ENCODE measurements at regions not wholly inside any gene's neighbourhood (a gene's known extent, or its start where the extent isn't known, plus 50 kb on each side); places are given as distances from the start of the nearest gene placed in this dataset.
"Not testable (repeated sequence)": the region's sequence is repeated elsewhere in the genome, so short reads cannot be mapped to it uniquely, and the experiment has no call there.

- DNase-seq (ENCODE audit: low read depth): no peak
Measured at GRCh38 chr3:8424281-8424680, 77.3 kb upstream of the LMCD1 start.

DNA sequence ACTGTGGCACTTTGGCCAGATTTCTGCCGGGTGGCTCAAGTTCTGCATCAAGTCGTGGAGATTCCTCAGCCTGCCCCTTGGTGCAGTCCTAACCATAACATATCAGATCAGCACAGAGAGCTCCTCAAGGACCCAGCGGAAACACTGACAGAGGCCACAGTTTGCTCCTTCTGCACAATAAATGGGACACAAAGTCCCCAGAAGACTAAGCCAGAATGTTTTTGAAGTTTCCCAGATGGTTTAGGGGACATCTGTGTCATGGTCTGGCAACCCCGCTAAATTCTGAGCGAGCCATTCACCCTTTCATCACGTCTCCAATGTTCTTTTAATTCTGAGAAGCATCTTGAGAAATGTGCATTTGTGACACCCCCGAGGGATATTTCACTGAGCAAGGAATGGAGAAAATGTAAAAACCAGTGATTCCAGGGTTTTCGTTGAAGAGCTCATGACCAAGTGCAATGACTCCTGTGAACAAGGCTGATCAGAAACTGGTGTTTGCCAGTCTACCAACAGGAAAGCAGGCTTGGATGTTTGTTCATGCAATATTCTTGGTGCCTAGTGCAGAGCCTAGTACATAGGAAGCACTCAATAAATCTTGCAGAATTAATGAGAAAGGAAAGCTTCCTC lies 64.8 kb upstream of the LMCD1 start:
- no peak for DNase-seq (ENCODE audit: low read depth)

GRCh38 chr3:8438507-8439079 lies 63.0 kb upstream of the LMCD1 start:
- DNase-seq (ENCODE audit: low read depth): no peak

GRCh38 chr3:8440142-8440541 lies 61.5 kb upstream of the LMCD1 start:
- not testable (repeated sequence) for DNase-seq (ENCODE audit: low read depth)

- no peak for DNase-seq (ENCODE audit: low read depth)
Measured at GRCh38 chr3:8441969-8442559, 59.6 kb upstream of the LMCD1 start.

DNA sequence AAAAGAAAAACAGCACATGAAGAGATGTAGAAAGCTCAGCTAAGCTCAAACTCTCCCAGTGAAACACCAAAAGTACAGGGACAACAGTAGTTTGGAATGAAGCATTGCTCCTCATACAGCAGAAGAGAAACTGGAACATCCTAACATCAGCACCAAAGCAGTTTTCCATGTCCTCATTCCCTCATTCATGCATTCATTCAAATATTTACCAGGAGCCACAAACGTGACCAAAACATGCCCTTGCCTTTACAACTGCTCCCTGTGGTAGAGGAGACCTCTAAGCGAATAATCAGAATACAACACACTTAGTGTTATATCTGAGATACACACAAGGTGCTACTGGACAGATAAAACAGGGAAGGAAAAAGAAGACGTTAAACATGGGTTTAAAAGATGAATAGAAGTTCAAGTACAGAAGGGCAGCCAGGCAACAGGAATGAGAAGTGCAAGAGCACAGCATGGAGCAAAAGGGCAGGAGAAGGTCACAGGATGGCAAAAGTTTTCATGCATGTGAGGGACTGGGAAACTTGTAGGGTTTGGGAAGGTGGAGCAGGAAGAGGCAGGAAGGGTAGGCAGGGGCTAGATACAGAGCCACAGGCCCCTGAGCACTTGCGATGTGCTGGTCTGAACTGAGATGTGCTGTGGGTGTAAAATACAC lies 58.5 kb upstream of the LMCD1 start:
- DNase-seq (ENCODE audit: low read depth): no peak

DNA sequence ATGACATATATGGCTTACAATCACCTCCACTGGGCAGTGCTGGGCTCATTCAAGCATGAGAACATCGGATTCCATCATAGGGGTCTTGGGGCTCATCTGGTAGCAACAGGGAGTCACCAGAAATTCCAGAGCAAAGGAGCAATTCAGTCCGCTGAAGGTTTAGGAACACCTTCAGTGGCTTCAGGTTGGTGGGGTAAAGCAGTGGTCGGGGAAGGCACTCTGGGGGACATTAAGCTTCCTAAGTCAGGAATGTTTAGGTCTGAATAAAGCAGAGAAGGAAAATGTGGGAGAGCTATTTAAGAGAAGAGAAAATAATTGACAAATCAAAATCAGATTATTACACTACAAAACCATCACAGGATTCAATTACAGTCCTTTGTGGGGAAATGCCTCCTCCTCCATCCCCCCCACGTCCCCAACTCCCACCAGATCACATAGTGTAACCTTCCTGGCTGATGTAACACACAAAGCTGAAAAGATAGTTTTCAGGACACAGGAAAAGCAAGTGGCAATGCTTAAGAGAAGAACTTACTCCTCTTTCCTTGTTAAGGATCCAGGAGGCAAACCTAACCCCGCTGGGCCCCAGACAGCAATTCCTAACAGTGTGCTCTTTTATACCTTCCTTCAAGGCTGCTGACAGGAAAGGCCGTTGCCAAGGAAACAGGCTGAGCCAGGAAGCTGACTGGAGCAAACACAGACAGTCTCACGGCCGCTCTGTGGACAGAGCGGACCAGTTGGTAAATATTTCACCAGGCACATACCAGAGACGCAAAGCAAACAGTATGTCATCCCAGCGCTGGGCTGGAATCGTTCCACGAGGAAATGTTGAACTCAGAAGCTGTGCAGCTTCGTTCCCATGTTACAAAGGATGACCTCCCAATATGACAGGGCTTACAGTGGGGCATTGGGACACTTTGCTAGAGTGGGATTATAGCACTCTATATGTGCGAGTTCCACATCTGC lies 57.5 kb upstream of the LMCD1 start:
- DNase-seq (ENCODE audit: low read depth): no peak

DNA sequence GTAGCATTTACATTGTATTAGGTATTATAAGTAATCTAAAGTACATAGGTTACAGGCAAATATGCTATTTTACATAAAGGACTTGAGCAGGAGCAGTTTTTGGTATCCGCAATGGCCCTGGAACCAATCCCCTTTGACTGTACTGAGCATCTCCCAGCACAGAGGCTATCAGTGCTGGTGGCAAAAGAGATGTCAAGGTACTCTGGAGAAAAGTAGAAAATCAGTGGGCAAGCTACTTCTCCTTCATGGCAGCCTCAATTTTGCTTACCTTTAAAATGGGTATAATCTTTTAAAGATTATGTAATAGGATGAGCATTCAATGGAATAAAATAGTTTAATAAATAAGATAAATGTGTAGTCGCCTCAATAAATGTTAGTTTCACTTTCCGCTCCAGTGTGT lies 56.7 kb upstream of the LMCD1 start:
- no peak for DNase-seq (ENCODE audit: low read depth)

DNA sequence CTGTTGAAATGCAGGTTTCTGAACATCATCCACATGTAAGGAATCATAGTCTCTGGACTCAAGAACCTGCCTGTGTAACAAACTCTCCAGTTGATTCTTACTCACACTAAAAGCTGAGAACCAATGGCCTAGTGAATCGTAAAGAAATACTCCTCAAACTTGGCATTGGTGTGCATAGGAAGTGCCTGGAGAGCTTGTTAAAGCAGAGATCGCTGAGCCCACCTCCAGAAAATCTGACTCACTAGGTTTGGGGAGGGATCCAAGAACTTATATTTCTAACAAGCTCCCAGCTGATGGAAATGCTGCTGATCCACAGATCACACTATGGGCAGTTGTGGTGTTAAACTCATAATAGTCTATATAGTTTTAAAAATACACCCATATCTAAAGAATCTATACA lies 55.8 kb upstream of the LMCD1 start:
- DNase-seq (ENCODE audit: low read depth): no peak

DNA sequence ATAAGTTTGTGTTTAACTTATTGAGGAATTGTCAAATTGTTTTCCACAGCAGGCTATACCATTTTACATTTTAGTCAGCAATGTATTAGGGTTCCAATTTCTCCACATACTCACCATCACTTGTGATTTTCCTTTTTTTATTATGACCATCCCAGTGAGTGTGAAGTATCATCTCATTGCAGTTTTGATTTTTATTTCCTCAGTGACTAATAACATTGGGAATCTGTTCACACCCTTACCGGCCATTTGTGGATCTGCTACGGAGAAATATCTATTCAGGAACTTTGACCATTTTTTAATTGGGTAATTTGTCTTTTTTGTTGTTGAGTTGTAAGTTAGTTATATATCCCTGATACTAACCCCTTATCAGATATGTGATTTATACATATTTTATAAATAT lies 54.8 kb upstream of the LMCD1 start:
- no peak for DNase-seq (ENCODE audit: low read depth)

GRCh38 chr3:8450618-8451017 lies 51.0 kb upstream of the LMCD1 start:
- no peak for DNase-seq (ENCODE audit: low read depth)

DNA sequence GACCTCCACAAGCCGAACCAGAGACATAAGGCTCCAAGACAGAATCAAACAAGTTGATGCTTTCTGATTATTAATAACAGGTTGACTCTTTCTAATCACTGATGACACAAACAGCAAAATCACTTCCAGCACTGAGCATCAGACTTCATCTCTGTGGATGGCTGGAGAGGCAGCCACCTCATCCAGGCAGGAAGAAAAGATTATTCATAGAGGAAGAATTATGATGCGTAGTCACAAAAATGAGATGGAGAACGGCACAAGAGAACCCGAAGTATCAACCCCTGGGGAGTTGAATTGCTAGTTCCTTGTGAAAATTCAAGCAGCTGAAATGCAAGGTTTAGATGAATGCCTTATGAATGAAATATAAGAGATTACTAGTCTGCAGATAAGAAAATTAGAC lies 49.9 kb upstream of the LMCD1 start:
- DNase-seq (ENCODE audit: low read depth): no peak

Measured in T follicular helper cell (primary cell).